Activated CD4-positive, alpha-beta T cell treated with anti-CD3 and anti-CD28 coated beads, Interleukin-2, amount 50 U/mL, for 48 hours (primary cell): ENCODE measurements at regions not wholly inside any gene's neighbourhood (a gene's known extent, or its start where the extent isn't known, plus 50 kb on each side); places are given as distances from the start of the nearest gene placed in this dataset.
"Not testable (repeated sequence)": the region's sequence is repeated elsewhere in the genome, so short reads cannot be mapped to it uniquely, and the experiment has no call there.

Source experiments
- DNase-seq, 2 experiments: peaks; one replicate each; pipeline ENCODE4 v3.0.0-alpha.2; 2020

DNA sequence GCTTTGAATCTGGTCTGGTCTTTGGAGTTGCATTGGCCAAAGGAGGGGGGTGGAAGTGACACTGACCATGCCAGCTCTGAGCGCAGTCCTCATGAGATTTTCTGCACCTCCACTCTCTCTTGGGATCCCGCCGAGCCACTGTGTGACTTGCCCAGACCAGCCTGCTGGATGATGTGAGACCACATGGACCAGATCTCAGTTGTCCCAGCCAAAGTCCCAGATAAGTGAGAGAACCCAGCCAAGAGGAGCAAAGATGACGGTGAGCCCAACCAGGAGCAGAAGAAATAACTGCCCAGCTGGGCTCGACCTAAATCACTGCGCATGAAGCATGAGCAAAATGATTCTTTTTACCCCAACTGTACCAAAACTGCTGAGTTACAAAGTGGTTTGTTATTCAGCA is 96.5 kb upstream of the ERCC4 start:
- DNase-seq: no peak

DNA sequence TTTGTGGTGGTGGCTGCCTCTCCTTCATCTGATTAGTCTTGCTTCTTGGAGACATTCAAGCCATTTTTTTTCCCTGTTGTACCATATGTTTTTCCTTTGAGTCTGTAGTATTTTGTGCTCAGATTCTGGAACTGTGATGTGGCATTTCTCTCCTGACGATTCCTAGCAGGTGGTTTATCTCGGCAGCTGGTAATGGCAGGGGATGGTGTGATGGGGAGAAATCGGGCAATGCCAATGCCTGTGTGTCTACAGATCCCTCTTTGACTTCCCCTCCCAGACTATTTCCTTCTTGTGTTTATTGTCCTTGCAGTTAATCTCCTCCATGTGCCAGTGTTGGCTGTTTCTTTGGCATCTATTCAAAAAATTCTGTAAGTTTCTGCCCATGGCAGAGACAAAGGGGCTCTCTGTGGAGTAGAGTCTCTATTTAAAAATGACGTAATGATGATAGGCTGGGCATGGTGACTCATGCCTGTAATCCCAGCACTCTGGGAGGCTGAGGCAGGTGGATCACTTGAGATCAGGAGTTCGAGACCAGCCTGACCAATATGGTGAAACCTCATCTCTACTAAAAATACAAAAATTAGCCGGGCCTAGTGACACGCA is 90.2 kb upstream of the ERCC4 start:
- DNase-seq: no peak

GRCh38 chr16:13833515-13833914 is 86.4 kb upstream of the ERCC4 start:
- DNase-seq: no peak

DNA sequence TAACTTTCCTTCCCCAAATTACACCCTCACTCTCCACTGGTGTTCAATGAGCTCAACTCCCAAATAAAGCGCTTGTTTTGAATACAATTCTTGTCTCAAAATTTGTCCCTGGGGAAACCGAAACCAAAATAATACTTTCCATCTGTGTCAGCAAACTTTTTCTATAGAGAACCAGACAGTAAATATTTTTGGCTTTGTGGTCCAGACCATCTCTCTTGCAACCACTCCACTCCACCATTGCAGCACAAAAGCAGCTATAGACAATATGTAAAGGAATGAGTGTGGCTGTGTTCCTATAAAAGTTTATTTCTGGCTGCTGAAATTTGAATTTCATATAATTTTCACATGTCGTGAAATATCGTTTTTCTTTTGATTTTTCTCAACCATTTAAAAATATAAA is 84.6 kb upstream of the ERCC4 start:
- DNase-seq: no peak

GRCh38 chr16:13835935-13836730 is 83.8 kb upstream of the ERCC4 start:
- DNase-seq: no peak

DNA sequence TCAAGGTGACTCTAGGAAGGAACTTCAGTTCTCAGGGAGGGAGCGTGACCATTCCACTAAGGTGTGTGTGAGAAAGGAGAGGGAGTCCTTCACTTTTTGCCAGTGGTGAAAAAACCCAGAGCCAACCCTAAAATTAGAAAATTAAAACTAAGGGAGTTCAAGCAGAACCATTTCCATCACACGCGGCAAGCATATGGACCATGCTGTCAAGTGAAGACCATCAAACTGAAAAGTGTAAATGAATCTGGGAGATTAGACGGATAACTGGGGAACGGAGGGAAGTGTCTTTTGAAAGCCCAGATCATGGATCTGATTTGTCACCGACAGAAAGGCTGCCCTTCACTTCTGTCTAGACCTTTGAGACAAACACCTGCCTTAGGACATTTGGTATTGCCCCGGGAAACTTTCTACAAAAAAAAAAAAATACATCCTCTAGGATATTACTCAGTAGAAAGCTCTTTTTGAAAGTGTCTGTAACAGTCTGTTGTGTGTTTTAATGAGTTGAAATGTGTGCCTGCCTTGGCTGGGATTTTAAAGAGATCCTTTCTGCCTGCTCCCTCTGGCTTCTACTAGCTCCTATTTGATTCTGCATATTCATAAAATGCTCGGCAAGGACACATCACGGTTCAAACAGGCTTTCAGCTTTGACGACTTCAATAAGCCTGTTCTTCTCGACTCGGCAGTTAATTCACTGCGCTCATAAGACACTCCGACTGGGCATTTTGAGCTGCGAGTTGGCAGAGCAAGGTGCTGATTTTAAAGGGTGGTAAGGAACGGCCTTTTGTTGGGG is 81.4 kb upstream of the ERCC4 start:
- no peak for DNase-seq

DNA sequence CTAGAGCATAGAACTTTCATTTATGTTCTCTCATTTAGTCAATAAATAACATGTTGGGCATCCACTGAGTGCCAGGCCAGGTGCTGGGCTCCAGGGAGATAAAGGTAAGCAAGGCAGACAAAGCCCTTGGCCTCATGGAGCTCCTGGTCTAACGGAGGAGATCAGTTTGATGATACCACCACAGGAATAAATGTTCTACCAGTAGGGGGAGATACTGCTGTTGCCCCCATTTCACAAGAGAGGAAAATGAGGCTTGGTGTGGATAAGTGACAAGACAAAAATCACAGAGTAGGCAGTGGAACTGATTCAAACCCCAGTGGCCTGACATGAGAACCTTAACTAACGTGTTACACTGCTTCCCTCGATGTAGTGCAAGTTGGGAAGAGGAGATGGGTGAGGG is 80.4 kb upstream of the ERCC4 start:
- DNase-seq: no peak

- DNase-seq: no peak
Observed at GRCh38 chr16:13845232-13845631, 74.7 kb upstream of the ERCC4 start.

GRCh38 chr16:13848795-13849194 is 71.2 kb upstream of the ERCC4 start:
- DNase-seq: no peak

DNA sequence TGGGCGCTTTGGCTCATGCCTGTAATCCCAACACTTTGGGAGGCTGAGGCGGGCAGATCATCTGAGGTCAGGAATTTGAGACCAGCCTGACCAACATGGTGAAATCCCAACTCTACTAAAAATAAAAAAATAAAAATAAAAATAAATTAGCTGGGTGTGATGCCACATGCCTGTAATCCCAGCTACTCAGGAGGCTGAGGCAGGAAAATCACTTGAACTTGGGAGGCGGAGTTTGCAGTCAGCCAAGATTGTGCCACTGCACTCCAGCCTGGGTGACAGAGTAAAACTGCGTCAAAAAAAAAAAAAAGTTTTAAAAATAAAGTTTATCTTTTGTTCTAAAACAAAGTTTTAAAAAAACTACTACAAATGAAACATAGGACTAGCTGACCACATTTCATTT is 69.8 kb upstream of the ERCC4 start:
- DNase-seq: not testable (repeated sequence)

- no peak for DNase-seq
Observed at GRCh38 chr16:13852827-13853226, 67.1 kb upstream of the ERCC4 start.

DNA sequence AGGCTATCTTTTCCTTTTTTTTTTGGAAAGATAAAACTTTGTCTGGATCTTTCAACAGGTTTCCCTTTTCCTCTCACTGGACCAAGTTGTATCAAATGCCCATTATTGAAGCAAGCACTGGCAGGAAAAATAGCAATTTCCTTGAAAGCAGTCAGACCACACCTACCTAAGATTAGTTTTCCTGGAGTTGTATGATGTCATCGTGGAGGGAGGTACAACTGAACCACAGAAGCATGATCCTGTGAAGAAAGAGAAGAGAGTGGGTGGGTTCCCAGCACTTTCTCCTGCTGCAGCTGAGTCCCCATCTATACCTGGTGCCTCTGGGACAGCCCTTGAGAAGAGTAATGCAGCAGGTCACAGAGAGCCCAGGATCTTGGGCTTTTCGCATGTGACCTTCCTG is 63.6 kb upstream of the ERCC4 start:
- no peak for DNase-seq

GRCh38 chr16:13856811-13857511 is 63.0 kb upstream of the ERCC4 start:
- DNase-seq: no peak

GRCh38 chr16:13858873-13859580 is 60.9 kb upstream of the ERCC4 start:
- DNase-seq: no peak

DNA sequence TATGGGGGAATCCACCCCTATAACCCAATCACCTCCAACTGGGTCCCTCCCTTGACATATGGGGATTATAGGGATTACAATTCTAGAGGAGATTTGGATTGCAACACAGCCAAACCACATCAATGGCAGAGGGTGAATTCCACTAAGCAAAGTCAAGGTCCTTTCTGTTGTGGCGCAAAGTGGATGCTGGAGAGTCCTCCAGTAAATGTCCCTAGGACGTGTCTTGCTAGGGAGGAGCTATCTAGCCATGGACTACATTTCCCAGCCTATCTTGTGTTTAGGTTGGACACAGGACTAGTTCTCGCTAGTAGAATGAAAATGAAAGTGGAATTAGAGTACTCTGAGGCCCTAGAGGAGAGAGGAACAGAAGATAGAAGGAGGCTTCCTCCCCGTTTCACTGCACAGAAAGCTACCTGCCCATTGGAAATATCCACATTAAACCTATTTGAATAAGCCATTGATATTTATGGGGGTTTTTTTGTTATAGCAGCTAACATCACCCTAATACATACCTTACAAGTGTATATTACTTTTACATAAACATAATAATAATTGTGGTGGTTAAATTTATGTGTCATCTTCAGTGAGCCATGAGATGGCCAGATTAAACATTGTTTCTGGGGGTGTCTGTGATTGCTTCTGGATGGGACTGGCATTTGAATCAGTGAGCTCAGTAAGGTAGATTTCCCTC is 56.7 kb upstream of the ERCC4 start:
- no peak for DNase-seq

GRCh38 chr16:13864689-13865088 is 55.3 kb upstream of the ERCC4 start:
- no peak for DNase-seq

- DNase-seq: peak; percentile 49 to 61
Observed at GRCh38 chr16:13866073-13866472, 53.9 kb upstream of the ERCC4 start.
